HG03097 (cell line): ENCODE measurements at regions not wholly inside any gene's neighbourhood (a gene's known extent, or its start where the extent isn't known, plus 50 kb on each side); places are given as distances from the start of the nearest gene placed in this dataset.

Experiments
- ATAC-seq: cut with Tn5 transposase; IDR thresholded peaks from one replicate; pipeline ENCODE4 v1.9.1; 2021; ENCODE audit not compliant: unreplicated experiment, low FRiP score

GRCh38 chr17:68749349-68750207 lies 148.4 kb upstream of the FAM20A start:
- ATAC-seq: no peak

- ATAC-seq: no peak
These were observed 147.2 kb upstream of the FAM20A start for GRCh38 chr17:68748381-68748780.

- ATAC-seq: no peak
These were observed 139.6 kb upstream of the FAM20A start for GRCh38 chr17:68740555-68741447.

DNA sequence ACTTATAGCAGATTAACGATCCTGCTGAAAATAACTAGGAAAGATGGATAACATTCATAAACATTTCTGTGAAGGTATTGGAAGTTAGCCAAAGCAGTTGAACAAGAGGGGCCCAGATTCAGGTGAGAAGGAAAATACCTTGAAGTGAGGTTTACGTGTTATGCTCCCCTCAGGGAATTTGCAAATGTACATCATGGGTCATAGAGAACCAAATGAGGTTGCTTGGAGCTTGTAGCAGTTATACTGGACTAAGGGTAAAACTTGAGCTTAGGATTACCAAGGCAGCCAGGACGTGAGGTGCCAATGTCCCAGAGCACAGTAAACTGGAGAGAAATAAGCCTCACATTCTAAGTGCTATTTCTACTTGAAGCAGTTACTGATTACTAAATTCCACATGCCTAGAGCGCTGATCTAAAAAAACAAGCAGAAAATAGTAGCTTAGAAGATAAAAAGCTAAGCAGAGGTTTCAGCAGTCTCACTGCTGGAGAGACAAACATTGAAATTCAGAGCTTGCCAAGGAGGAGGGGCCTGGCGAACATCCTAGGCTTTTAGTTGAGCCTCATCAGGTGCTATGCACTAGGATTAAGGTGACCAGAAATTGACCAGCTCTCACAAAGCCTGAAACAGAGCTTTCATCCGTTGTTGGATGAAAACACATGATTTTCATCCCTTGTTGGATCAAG lies 136.7 kb upstream of the FAM20A start:
- ATAC-seq: no peak

- ATAC-seq: no peak
These were observed 133.8 kb upstream of the FAM20A start for GRCh38 chr17:68734931-68735330.

DNA sequence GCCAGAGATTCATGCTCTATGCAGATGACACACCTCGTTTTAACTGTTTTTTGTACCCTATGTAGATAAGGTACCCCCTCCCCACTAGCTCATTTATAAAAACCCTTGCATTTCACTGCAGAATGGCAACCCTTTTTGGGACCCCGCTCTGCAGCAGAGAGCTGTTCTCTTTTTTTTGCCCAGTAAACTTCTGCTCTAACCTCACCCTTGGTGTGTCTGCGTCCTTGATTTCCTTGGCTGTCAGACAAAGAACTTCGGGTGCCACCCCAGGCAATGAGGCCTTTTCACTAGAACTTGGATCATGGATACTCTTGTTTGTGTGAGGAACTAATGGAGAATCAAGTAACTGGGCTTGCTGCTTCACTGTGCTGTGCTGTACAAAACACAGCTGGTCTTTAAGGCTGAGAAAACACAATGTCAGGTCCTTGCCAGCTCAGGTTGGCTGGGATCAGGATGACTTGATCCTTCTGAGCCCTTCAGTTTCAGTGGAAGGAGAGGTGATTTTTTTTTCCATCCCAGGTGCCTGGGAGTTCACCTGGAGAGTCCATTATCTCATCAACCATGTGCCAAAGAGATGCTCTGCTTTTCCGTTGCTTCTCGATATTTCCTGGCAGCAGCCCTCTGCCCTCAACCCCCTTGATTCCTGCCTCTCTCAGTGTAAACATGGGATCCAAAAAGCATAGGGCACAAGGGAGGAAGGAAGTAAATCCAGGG lies 133.2 kb upstream of the FAM20A start:
- no peak for ATAC-seq

DNA sequence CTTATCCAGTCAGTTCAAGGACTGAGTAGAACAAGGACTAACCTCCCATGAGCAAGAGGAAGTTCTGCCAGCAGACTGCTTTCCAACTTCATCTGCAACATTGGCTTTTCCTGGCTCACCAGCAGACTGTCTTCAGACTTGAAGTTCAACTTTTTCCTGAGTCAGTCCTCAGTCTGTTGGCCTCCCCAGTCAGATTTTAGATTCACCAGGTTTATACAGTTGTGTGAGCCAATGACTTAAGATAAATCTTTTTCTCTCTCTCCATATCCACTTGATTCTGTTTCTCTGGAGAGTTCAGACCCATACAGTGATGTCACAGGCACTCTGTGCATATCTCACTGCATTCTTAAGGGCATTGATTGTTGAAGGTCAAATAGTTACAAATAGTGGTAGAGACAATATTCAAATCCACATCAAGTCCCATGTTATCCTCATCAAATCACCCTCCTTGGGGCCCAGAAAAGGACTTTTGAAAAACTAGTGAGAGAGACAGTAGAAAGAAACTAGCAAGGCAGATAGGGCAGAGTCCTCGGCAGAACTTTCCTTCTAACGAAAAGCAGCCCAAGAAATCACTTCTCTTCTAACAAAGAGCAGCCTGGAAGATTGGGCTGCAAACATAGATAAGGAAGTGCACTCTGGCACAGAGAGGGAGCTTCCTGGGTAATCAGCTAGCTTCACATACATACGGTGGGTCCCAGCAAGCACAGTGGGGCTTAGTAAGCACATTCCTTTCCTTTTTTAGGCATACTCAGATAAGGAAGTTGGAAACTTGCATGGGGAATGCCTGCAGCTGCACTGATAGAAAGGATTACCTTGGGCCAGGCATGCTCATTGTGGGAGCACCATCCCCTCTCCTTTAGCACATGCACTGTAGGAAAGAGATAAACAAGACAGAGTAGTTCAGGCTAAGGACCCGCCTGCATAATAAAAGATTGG lies 132.3 kb upstream of the FAM20A start:
- no peak for ATAC-seq

- no peak for ATAC-seq
These were observed 131.2 kb upstream of the FAM20A start for GRCh38 chr17:68732301-68732749.

DNA sequence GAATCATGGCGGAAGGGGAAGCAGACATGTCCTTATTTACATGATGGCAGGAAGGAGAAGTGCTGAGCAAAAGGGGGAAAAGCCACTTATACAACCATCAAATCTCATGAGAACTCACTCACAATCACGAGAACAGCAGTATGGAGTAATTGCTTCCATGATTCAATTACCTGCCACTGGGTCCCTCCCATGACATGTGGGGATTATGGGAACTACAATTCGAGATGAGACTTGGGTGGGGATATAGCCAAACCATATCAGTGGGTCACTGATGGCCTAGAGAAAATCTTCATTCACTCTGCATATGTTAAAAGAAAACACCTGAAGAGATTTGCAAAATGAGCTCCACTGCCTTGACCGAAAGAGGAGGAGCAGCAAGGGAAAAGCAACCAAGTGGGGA lies 130.3 kb upstream of the FAM20A start:
- ATAC-seq: no peak

- no peak for ATAC-seq
These were observed 118.3 kb upstream of the FAM20A start for GRCh38 chr17:68719431-68719830.

DNA sequence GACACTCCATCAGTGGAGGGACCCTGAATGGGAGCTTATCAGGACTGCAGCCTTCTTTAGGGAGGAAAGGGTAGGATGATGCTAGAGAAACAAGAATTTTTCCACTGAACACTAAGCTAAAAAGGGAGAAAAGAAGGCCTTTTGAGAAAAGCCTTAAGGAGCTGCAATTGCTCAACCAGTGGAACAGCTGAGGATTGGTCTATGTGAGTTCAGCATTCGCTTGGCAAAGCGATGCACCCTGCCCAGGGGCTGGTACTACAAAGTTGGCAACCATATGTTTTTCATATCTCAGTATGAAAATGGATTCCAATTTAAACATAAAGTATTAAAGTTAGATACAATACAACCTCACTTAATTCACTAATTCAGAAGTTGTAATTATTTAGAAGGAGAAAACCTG lies 117.8 kb upstream of the FAM20A start:
- no peak for ATAC-seq

- ATAC-seq: no peak
These were observed 117.3 kb upstream of the FAM20A start for GRCh38 chr17:68718465-68718864.

DNA sequence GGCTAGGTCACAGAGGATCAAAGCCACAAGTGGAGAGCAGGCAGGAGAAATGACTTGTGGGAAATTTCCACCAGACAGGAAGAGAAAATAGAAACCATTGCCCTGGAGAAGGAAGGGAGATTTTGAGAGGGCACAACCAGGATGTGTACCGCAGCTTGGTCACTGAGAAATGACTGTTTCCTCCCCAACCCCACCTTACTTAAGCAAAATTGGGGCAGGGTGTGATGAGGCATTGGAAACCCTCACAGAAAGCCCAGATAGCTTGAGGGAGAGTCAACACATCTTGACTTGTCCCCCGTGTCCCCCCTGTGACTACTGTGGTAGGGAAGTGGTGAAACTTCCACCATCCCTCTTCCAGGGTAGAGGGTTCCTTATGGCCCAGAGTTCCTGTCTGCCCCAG lies 113.5 kb upstream of the FAM20A start:
- ATAC-seq: no peak

DNA sequence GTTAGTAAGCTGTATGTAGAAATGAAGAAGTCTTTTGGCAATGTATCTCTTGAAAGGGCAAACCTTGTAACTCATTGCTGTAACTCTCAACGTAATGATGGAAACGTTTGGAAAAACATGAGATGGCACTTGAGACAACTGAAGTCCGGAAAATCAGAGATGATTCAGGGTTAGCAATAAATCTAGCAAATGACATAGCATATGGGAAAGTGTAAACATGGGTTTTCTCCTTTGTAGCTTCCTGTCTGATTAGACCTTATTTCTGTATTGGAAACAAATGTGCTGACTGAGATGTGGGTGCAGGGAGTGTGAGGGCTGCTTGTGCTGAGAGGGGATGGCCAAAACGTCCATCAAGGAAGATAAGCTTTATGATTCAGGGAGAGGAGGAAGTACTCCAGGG lies 110.7 kb upstream of the FAM20A start:
- no peak for ATAC-seq

GRCh38 chr17:68710976-68711375 lies 109.8 kb upstream of the FAM20A start:
- no peak for ATAC-seq

DNA sequence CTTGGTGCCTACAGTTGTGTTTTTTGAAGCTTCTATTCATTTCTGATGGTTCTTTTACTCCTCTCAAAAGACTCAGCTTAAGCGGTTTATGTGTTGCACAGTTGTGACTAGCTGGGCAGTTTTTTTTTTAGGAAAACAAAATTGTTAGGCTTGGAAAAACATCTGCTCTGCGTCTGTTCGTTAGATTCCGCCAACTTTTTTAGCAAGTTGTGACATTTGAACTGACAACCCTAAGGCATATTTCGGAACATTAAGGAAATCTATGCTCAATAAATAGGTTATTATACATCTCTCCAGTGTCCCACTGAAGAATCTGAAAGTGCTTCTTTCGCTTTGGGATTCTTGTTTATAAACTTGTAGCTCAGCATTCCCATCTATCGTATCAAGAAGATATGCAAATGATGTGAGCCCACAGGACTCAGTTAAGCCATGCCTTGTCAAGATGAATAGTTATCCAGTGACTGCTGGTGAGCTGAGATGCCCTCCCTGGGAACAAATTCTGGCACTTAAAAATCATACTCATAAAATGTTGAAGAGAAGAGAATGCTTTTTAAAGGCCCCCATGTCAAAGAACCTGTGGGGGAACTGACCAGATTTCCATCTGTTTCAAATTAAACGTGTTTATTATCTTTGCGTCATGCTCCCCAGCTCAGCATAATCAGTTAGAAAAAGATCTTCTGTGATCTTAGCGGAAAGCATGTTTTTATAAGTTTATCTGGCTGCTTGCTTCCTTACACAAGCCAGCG lies 109.0 kb upstream of the FAM20A start:
- ATAC-seq: no peak

GRCh38 chr17:68709461-68709860 lies 108.3 kb upstream of the FAM20A start:
- no peak for ATAC-seq

- ATAC-seq: no peak
These were observed 105.9 kb upstream of the FAM20A start for GRCh38 chr17:68707031-68707430.
